AG09319 (cell line): ENCODE measurements at regions not wholly inside any gene's neighbourhood (a gene's known extent, or its start where the extent isn't known, plus 50 kb on each side); places are given as distances from the start of the nearest gene placed in this dataset.
"Not testable (repeated sequence)": the region's sequence is repeated elsewhere in the genome, so short reads cannot be mapped to it uniquely, and the experiment has no call there.

ENCODE experiments used
- DNase-seq: peaks from one replicate; pipeline ENCODE4 v3.0.0-alpha.2; 2010; ENCODE audit warnings: low read depth; ENCODE audit errors: extremely low read depth
- TF ChIP-seq, protein P1 (sequence below): IDR thresholded peaks from 2 replicates; pipeline ENCODE4 v1.5.1; 2011; ENCODE audit warnings: low read depth, mild to moderate bottlenecking, inconsistent platforms, low read length, moderate library complexity

DNA sequence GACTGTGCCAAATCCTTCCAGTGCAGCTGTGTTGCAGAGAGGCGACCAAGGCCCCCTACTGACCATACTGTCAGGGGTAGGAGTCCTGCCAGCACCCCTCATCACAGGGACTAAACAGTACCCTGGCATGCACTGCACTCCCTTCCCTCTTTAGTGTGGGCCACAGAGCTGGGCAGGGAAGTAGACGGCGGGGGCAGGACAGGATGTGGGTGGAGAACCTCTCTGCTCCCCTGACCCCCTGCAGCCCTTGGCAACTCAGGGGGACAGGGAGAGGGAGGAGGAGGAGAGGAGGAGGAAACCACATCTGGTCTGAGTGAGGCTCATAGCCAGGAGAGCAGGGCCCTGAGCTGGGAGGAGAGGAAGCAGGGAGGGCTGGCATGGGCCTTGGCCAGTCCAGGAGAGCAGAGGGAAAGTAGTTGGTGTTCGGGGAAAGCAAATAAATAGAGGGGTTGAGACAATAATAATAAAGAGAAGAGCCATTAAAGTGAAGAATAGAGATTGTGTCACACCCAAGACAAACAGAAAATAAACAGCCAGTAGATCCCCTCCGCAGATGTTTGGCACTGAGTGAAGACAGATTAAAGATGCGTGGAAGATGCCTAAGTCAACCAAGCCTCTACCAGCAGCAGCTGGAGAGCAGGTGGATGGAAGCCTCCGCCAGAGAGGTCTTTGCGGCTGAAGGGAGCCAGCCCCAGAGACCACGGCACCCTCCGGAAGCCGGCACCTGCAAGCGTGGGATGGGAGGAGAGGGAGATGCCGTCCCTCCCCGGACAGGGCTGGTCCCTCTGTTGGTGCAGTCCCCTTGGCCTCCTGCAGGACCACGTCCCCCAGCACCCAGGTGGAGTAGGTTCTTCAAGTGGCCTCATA is 61.5 kb downstream of the RPUSD4 start:
- TF ChIP-seq, protein P1, sequence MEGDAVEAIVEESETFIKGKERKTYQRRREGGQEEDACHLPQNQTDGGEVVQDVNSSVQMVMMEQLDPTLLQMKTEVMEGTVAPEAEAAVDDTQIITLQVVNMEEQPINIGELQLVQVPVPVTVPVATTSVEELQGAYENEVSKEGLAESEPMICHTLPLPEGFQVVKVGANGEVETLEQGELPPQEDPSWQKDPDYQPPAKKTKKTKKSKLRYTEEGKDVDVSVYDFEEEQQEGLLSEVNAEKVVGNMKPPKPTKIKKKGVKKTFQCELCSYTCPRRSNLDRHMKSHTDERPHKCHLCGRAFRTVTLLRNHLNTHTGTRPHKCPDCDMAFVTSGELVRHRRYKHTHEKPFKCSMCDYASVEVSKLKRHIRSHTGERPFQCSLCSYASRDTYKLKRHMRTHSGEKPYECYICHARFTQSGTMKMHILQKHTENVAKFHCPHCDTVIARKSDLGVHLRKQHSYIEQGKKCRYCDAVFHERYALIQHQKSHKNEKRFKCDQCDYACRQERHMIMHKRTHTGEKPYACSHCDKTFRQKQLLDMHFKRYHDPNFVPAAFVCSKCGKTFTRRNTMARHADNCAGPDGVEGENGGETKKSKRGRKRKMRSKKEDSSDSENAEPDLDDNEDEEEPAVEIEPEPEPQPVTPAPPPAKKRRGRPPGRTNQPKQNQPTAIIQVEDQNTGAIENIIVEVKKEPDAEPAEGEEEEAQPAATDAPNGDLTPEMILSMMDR = no peak; the same call in 1 of the 2 replicates
- DNase-seq = no peak

DNA sequence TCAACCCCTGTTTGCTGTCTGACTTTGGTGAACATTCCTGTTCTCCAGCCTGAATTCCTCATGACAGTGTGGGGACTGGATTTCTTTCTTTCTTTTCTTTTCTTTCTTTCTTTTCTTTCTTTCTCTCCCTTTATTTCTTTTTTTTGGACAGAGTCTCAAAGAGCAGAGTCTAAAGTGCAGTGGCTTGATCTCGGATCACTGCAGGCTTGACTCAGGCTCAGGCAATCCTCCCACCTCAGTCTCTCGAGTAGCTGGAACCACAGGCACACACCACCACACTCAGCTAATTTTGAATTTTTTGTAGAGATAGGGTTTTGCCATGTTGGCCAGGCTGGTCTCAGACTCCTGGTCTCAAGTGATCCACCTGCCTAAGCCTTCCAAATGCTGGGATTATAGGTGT is 63.1 kb downstream of the RPUSD4 start:
- no peak for DNase-seq
- TF ChIP-seq, protein P1 = no peak

DNA sequence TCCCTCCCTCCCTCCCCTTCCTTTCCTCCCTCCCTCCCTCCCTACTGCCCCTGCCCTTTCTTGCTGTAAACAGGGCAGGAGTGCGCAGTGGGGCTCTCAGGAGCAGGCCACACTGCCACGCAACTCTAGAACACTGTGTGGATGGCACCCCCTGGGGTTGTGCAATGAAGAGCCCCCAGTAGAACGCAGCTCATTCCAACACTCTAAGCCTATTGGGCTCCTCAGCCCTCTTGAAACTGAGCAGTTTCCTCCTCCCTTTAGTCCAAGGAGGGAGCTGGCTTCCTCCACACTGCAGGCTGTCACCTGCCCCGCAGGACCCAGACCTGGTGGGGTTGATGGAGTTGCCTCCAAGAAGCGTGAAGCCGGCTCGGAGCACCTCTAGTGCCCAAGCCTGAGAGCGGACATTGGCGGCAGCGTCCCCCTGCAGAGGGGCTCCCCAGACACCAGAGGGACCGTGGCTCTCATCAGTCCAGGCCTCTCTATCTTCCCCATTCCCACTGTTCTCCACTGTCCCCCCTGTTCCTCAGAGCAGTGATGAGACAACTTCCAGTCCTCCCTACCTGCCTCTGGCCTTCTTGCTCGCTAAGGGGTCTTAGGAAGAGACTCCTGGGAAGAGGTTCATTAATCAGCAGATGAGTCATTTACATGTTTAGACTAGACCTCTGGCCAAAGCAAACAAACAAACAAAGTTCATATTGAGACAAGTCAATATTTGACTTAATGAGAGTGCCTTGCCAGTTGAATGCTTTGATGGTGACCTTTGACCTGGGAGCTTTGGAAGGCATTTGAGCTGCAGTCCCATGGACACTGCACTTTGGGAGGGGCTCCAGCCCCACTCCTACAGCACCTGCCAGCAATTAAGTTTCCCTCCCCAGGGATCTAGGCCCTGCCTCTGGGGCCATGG is 64.0 kb downstream of the RPUSD4 start:
- TF ChIP-seq, protein P1 = no peak
- no peak for DNase-seq

DNA sequence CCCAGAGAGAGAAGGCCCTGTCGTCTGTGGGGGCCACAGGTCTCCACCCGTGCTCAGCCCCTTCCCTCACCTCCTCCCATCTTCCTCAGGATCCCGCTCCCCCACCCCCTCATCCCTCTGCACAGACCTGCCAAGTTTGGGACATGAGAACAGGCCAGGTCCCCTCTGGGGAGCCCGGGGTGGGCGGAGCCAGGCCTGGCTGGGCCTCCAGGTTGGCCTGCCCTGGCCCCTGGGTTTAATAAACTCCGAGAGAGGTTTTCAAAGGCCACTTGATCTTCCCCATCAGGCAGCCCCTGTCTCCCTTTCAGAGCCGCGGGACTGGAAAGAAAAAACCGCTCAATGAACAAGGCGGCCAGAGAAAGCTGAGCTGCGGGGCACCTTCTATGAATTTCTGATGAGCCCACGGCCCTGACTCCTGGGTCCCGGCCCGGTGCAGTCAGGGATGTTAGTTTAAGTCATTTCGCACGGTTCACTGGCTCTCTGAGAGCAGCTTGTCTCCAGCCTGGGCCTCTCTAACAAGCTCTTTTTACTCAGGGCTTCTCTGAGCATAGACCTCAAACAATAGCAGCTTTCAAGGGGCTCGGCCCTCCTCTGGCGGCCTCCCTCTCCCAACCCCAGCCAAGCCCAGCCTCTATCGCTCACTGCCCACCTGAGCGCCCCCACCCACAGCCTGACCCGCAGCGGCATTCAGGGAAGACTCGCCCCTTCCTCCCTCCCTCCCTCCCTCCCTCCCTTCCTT is 64.8 kb downstream of the RPUSD4 start:
- no peak for DNase-seq
- TF ChIP-seq, protein P1 = no peak

DNA sequence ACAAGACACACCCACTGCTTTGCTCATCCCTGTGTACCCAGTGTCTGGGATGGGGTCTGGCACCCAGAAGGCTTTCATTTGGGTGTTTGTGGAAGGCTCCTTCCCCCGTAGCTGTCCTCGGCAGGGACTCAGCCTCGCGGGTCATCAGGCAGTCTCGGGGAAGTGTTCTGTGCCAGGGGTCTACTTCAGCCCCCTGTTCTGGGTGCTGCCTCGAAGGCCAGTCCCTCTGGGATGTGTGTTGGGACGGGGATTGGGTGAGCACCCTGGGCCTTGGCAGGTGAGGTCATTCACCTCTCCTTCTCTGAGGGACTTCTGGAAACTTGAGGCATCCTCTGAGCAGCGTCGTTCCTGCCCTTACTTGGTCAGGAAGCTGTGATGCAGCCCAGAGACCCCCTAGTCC is 65.5 kb downstream of the RPUSD4 start:
- TF ChIP-seq, protein P1 = no peak
- DNase-seq = no peak

DNA sequence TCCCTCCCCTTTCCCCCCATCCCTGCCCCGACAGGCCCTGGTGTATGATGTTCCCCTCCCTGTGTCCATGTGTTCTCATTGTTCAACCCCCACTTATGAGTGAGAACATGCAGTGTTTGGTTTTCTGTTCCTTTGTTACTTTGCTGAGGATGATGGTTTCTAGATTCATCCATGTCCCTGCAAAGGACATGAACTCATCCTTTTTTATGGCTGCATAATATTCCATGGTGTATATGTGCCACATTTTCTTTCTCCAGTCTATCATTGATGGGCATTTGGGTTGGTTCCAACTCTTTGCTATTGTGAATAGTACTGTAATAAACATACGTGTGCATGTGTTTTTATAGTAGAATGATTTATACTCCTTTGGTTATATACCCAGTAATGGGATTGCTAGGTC is 68.0 kb downstream of the RPUSD4 start:
- DNase-seq = not testable (repeated sequence)

DNA sequence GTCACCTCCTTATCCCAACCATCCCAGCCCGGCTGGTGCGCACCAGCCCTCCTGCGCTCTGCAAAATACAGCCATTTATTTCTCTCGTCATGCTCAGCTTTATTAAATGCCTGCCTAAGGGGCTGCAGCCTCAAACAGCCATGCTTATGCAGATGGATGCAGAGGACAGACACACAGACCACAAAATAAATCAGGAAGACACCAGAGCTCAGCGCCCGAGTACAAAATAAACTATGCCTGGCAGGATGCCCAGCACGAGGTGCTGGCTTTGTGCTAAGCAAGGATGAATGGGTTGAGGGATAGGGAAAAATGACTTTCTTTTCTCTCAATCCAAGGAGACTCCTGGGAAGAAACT is 70.5 kb downstream of the RPUSD4 start:
- no peak for DNase-seq
- TF ChIP-seq, protein P1 = no peak
